GM18498 (cell line): ENCODE measurements at regions not wholly inside any gene's neighbourhood (a gene's known extent, or its start where the extent isn't known, plus 50 kb on each side); places are given as distances from the start of the nearest gene placed in this dataset.
"Not testable (repeated sequence)": the region's sequence is repeated elsewhere in the genome, so short reads cannot be mapped to it uniquely, and the experiment has no call there.

ENCODE experiments used
- ATAC-seq: cut with Tn5 transposase; IDR thresholded peaks from one replicate; pipeline ENCODE4 v1.9.1; 2021; ENCODE audit warnings: mild to moderate bottlenecking, moderate library complexity; ENCODE audit not compliant: unreplicated experiment

- ATAC-seq, result no peak
These were observed 998.0 kb upstream of the GJE1 start for GRCh38 chr6:141134723-141135122.

DNA sequence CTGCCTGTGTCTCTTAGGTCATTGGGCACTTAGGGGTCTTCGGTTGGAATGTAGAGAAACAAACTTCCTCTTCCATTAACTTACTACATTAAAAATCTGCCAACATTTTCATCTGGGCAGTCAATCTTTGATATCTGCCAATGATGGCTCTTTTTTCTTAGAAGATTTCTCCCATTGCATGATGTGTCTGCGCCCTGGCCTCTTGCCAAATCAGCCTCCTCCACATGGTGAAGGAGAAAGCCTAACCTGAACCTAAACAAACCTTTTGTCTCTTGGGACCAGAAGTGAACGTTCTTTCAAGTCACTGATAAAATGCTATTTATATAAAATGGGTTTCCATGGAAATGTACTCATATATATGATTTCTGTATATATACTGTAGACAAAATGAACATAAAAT lies 998.9 kb upstream of the GJE1 start:
- no peak for ATAC-seq

GRCh38 chr6:141133346-141133745 lies 999.4 kb upstream of the GJE1 start:
- no peak for ATAC-seq

GRCh38 chr6:141131616-141132015 lies 1001.1 kb upstream of the GJE1 start:
- no peak for ATAC-seq

DNA sequence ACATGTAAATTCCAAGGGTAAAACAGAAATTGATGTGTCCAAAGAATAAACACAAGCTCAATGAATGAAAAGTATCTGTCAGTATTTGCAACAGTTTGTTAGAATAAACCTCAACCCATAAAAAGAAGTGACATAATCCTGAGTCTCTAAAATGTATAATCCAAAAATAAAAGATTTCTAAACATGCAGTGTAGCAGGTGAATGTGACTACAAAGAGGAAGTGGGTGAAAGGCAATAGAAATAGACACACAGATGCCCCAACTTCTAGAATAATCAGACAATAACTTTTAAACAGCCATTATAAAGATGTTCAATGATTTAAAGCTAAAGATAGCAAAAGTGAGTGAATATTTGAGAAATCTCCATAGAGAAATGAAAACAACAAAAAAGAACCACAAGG lies 1009.2 kb upstream of the GJE1 start:
- no peak for ATAC-seq

DNA sequence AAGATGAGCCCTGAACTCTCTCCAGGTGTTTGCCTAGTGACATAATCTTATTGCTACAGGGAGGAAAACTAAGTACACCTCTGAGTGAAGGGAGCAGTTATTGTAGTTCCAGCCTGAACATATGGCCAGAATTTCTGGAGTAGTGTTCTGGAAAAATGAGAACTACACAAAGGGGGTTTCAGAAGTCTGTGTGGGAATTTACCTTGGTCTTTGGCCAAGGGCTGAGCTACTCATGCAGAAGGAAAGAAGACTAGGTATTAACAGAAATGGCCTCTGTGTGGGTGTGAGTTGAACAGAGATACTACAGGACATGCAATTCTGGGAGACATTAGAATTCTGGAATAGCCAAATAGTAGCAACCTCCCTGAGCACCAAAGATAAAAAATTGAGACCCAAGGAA lies 1009.7 kb upstream of the GJE1 start:
- no peak for ATAC-seq

DNA sequence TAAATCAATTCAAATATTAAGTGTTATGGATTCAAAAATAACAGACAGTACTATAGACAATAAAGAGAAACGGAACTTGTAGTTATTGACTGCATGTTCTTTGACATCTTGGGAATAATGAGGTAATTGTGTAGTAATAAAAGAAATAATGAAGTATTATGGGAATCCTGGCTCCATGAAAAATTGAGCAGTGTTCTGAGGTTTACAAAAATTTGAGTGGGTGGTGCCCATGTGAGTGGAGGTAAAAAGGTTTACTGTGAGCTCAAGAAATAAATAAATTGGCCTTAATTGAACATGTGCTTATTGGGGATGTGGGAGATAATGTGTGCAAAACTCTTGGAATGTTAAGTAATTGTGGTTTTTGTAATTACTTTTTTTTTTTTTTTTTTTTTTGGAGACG lies 1013.7 kb upstream of the GJE1 start:
- ATAC-seq, result no peak

DNA sequence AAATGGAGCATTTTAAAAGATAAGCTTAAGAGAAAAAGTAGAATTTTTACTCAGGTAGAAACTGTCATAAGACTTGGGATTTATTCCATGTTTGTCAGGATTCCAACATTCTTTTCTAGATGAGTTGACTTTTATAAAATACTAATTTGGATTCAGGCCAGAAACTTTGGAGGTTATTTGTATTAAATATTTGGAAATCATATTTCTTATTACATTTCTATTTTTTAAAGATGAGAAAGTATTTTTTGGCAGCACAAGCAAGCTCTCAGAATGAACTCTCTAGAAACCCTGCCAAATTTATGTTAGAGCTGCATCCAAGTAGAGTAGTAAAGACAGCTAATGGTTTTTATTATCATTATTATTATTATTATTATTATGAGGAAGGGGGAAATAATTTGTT lies 1014.9 kb upstream of the GJE1 start:
- no peak for ATAC-seq

GRCh38 chr6:141110481-141110880 lies 1022.2 kb upstream of the GJE1 start:
- no peak for ATAC-seq

GRCh38 chr6:141107591-141108160 lies 1025.0 kb upstream of the GJE1 start:
- ATAC-seq, result no peak

DNA sequence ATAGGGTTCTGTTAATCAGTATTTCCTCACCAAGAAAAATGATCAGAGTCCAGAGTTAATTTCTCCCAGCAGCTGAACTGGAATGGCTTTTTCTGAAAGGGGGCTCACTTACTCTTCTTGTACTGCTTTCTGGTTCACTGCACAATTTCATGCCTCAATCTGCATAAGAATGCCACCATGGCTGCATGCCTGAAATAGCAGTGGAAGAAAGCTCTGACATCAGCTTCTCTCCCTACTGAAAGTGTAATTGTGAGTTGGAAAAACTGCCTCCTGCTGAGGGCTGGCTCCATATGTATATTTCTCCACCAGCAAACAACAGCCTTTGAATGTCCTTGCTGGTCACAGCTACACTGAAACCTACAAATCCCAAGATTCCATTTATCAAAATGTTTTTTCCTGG lies 1027.2 kb upstream of the GJE1 start:
- no peak for ATAC-seq

DNA sequence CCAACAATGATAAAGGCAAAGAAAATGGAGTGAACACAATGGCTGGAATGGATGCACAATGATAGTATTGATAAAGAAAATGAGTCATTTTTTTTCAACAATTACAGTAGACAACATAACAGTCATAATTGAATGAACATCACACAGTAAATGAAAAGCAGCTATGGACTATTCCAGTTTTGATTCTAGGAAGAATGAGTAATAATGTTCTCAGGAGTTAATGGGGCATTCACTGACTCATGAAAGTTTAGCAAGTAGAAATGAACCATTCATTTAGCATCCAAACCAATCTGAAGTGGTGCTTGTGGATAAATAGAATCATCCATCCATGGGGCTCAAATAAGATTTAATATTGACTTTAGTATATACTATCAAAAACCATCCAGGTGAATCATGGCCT lies 1029.5 kb upstream of the GJE1 start:
- no peak for ATAC-seq

GRCh38 chr6:141097471-141097870 lies 1035.3 kb upstream of the GJE1 start:
- no peak for ATAC-seq

DNA sequence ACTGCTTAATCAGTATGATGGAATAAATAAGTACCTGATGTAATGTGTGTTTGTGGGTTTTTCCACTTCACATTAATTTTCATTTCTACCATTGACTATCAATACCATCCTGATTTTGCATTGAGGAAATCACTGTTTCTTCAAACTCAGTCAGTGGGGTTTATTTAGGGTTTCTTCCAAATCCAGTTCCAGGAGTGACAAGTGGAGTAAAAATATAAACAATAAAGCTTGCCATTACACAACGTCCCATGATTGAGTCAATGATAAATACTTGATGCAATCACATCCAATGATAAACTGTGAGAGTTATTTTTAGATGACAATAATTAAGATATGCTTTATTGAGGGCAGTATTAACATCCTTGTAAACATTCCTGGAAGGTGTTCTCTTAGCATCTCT lies 1037.4 kb upstream of the GJE1 start:
- no peak for ATAC-seq

DNA sequence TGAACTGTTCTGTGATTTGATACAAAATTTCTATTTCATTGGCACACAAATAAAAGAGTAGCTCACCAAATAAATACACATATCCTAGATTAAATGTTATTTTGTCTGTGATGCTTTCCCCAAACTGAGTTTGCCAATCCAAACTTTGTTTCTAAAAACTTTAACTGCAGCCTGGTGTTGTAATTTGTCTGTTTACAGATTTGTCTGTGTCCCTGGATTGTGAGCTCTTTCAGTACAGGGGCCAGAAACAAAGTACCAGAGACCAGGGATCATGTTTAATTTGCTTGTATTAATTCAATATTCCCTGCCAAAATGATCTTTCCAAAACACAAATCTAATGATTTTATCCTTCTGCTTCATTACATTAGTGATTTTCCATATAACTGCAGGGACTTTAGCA lies 1044.6 kb upstream of the GJE1 start:
- ATAC-seq, result no peak

GRCh38 chr6:141077355-141078333 lies 1055.1 kb upstream of the GJE1 start:
- peak; percentile 90 for ATAC-seq

DNA sequence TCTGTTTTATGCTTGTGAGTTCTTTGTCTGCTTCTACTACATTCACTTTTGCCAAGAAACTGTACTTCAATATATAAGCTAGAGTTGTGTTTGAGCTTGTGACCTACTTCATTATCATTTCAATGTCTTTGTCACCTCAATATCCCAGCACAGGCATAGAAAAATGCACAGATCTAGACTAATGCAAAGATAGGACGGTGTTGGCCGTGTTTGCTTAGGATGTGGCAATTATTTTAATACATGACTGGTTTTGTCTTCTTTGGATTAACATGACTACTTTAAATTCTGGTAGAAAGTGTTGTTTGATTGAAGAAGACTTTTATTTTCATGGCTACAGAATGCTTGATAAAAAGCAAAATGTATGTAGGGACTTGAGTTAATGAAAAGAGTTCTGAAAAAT lies 1075.0 kb upstream of the GJE1 start:
- no peak for ATAC-seq

GRCh38 chr6:141056945-141057625 lies 1075.6 kb upstream of the GJE1 start:
- no peak for ATAC-seq

DNA sequence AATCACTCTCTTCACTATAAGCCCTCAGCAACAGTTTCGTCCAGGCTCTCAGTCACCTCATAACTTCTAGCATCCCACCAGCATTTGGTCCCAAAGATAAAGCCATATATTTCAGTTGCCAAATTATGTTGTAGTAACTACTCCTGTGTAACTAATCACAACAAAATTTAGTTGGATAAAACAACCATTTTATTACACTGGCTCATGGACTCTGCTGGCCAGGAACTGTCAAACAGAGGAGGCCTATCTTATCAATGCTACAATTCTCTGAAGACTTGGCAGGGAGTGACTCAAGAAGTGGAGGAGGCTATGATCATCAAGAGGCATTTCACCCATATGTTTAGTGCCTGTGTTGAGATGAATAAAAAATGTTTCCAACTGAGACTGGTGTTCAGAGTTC lies 1082.3 kb upstream of the GJE1 start:
- ATAC-seq, result no peak

DNA sequence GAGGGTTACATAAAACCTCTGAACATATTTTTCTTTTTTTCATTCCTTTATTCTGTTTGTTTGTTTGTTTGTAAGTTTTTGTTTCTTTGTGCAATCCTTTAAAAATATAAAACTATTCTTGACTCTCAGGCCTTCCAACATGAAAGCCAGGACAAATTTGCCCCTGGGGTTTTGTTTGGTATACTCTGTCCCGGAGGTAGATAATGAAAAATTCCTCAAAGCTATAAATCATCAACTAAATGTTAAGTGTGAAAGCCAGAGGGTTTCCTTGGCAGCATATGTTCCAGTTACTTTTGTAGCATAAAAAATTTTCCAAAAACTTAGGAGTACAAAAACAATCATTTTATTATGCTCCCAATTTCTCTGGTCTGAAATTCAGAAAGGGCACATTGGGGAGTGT lies 1084.3 kb upstream of the GJE1 start:
- ATAC-seq, result no peak

- ATAC-seq, result not testable (repeated sequence)
These were observed 1086.2 kb upstream of the GJE1 start for GRCh38 chr6:141046496-141046895.

DNA sequence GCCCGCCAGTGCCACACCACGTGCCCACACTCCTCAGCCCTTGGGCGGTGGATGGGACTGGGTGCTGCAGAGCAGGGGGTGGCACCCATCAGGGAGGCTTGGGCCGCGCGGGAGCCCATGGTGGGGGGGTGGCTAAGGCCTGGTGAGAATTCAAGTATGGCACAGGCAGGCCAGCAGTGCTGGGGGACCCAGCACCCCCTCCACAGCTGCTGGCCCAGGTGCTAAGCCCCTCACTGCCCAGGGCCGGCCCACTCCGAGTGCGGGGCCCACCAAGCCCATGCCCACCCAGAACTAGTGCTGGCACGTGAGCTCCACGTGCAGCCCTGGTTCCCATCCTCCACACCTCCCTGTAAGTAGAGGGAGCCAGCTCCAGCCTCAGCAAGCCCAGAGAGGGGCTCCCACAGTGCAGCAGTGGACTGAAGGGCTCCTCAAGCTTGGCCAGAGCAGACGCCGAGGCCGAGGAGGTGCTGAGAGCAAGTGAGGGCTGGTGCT lies 1091.1 kb upstream of the GJE1 start:
- ATAC-seq, result no peak
